GM12892 (cell line): ENCODE measurements at regions not wholly inside any gene's neighbourhood (a gene's known extent, or its start where the extent isn't known, plus 50 kb on each side); places are given as distances from the start of the nearest gene placed in this dataset.
"Not testable (repeated sequence)": the region's sequence is repeated elsewhere in the genome, so short reads cannot be mapped to it uniquely, and the experiment has no call there.

ENCODE experiments used
- DNase-seq: peaks from one replicate; pipeline ENCODE4 v3.0.0; 2011; ENCODE audit not compliant: insufficient read length
- FAIRE-seq: peaks from 2 replicates; lab custom pipeline; 2011; peaks lifted over from hg19 to GRCh38; lab: Jason Lieb, UNC
- POLR2A ChIP-seq: IDR thresholded peaks from 2 replicates; pipeline ENCODE4 v1.6.1; 2011; ENCODE audit warnings: low read depth, low read length, control low read depth
- POLR2AphosphoS5 ChIP-seq: IDR thresholded peaks from 2 replicates; pipeline ENCODE4 v1.6.1; 2011; ENCODE audit warnings: low read depth, low read length, control low read depth
- TAF1 ChIP-seq: IDR thresholded peaks from 2 replicates; pipeline ENCODE4 v1.6.1; 2011; ENCODE audit warnings: low read depth, mild to moderate bottlenecking, control low read depth, low read length, borderline replicate concordance

GRCh38 chr11:96817482-96818399 is 427.9 kb downstream of the JRKL start:
- FAIRE-seq (no peak), DNase-seq (no peak)
- TF ChIP-seq POLR2AphosphoS5 = no peak
- TF ChIP-seq TAF1 = no peak
- no peak for TF ChIP-seq POLR2A

- no peak for TF ChIP-seq POLR2AphosphoS5
- no peak for DNase-seq
- no peak for FAIRE-seq
Observed at GRCh38 chr11:96827164-96827563, 437.4 kb downstream of the JRKL start.

GRCh38 chr11:96841792-96842191 is 452.0 kb downstream of the JRKL start:
- DNase-seq = no peak
- TF ChIP-seq TAF1 (no peak), POLR2AphosphoS5 (no peak), POLR2A (no peak)
- no peak for FAIRE-seq

- FAIRE-seq (no peak), DNase-seq (no peak)
- TF ChIP-seq POLR2A = no peak
- TF ChIP-seq POLR2AphosphoS5 = no peak
- no peak for TF ChIP-seq TAF1
Observed at GRCh38 chr11:96842731-96843130, 452.9 kb downstream of the JRKL start.

GRCh38 chr11:96854425-96854824 is 464.6 kb downstream of the JRKL start:
- no peak for DNase-seq

GRCh38 chr11:96861722-96862121 is 471.9 kb downstream of the JRKL start:
- FAIRE-seq = not testable (repeated sequence)

More at GRCh38 chr11:96854425-96854824, 464.6 kb downstream of the JRKL start:
- no peak for FAIRE-seq
- TF ChIP-seq POLR2AphosphoS5 (no peak), TAF1 (no peak), POLR2A (no peak)

GRCh38 chr11:96863520-96863919 is 473.7 kb downstream of the JRKL start:
- FAIRE-seq (no peak), DNase-seq (no peak)
- no peak for TF ChIP-seq POLR2A

More at GRCh38 chr11:96861722-96862121, 471.9 kb downstream of the JRKL start:
- DNase-seq = not testable (repeated sequence)

- FAIRE-seq (no peak), DNase-seq (no peak)
- TF ChIP-seq POLR2AphosphoS5 (no peak), TAF1 (no peak), POLR2A (no peak)
Observed at GRCh38 chr11:96865020-96865419, 475.2 kb downstream of the JRKL start.

GRCh38 chr11:96869207-96869606 is 479.4 kb downstream of the JRKL start:
- DNase-seq (no peak), FAIRE-seq (no peak)
- TF ChIP-seq TAF1 = no peak
- TF ChIP-seq POLR2A = no peak
- no peak for TF ChIP-seq POLR2AphosphoS5

- no peak for FAIRE-seq
- no peak for DNase-seq
Observed at GRCh38 chr11:96875712-96876111, 485.9 kb downstream of the JRKL start.

GRCh38 chr11:96878299-96879051 is 488.7 kb downstream of the JRKL start:
- DNase-seq = no peak
- no peak for TF ChIP-seq POLR2A
- TF ChIP-seq TAF1 = no peak
- no peak for TF ChIP-seq POLR2AphosphoS5
- no peak for FAIRE-seq

More at GRCh38 chr11:96875712-96876111, 485.9 kb downstream of the JRKL start:
- TF ChIP-seq POLR2A (no peak), POLR2AphosphoS5 (no peak), TAF1 (no peak)

- DNase-seq, FAIRE-seq: not testable (repeated sequence)
Observed at GRCh38 chr11:96882622-96883021, 492.8 kb downstream of the JRKL start.
